GM19467 (cell line): ENCODE measurements at regions not wholly inside any gene's neighbourhood (a gene's known extent, or its start where the extent isn't known, plus 50 kb on each side); places are given as distances from the start of the nearest gene placed in this dataset.
"Not testable (repeated sequence)": the region's sequence is repeated elsewhere in the genome, so short reads cannot be mapped to it uniquely, and the experiment has no call there.

ENCODE experiments used
- ATAC-seq: cut with Tn5 transposase; IDR thresholded peaks from one replicate; pipeline ENCODE4 v1.9.1; 2021; ENCODE audit warnings: mild to moderate bottlenecking, moderate library complexity; ENCODE audit not compliant: unreplicated experiment

- no peak for ATAC-seq
Measured at GRCh38 chr15:100766243-100767000, 113.2 kb upstream of the ALDH1A3 start.

GRCh38 chr15:100767001-100767825 is 112.4 kb upstream of the ALDH1A3 start:
- no peak for ATAC-seq

GRCh38 chr15:100768501-100768931 is 111.1 kb upstream of the ALDH1A3 start:
- ATAC-seq, result no peak

- no peak for ATAC-seq
Measured at GRCh38 chr15:100769043-100769974, 110.3 kb upstream of the ALDH1A3 start.

GRCh38 chr15:100769975-100770340 is 109.7 kb upstream of the ALDH1A3 start:
- no peak for ATAC-seq

GRCh38 chr15:100770661-100771584 is 108.7 kb upstream of the ALDH1A3 start:
- ATAC-seq, result no peak

GRCh38 chr15:100771746-100772145 is 107.9 kb upstream of the ALDH1A3 start:
- ATAC-seq, result no peak

GRCh38 chr15:100772478-100772877 is 107.2 kb upstream of the ALDH1A3 start:
- ATAC-seq, result no peak

- ATAC-seq, result no peak
Measured at GRCh38 chr15:100772892-100773520, 106.6 kb upstream of the ALDH1A3 start.

GRCh38 chr15:100774044-100774443 is 105.6 kb upstream of the ALDH1A3 start:
- not testable (repeated sequence) for ATAC-seq

- ATAC-seq, result no peak
Measured at GRCh38 chr15:100775581-100776185, 103.9 kb upstream of the ALDH1A3 start.

- ATAC-seq, result no peak
Measured at GRCh38 chr15:100777821-100778220, 101.8 kb upstream of the ALDH1A3 start.

GRCh38 chr15:100778831-100779288 is 100.8 kb upstream of the ALDH1A3 start:
- no peak for ATAC-seq

- ATAC-seq, result no peak
Measured at GRCh38 chr15:100779331-100780207, 100.1 kb upstream of the ALDH1A3 start.

GRCh38 chr15:100780208-100780800 is 99.3 kb upstream of the ALDH1A3 start:
- ATAC-seq, result no peak

- no peak for ATAC-seq
Measured at GRCh38 chr15:100781061-100781960, 98.3 kb upstream of the ALDH1A3 start.
